ENCODE measurements at regions not wholly inside any gene's neighbourhood (a gene's known extent, or its start where the extent isn't known, plus 50 kb on each side); places are given as distances from the start of the nearest gene placed in this dataset.

GRCh38 chr1:191629836-191630235 lies 528.4 kb upstream of the RGS18 start:
- Histone ChIP-seq H3K27ac (ENCODE audit: low read depth, low read length, severe bottlenecking) (no peak overlapping the region), H3K4me3 (ENCODE audit: extremely low read depth, insufficient read depth, low read length, poor library complexity, severe bottlenecking) (no peak overlapping the region), H3K4me1 (ENCODE audit: control insufficient read depth, insufficient read depth, low read length, poor library complexity, severe bottlenecking) (no peaks in the 10 kb centered on the region), H3K36me3 (ENCODE audit: control insufficient read depth, insufficient read depth, low read length) (no peaks in the 10 kb centered on the region), H3K9me3 (ENCODE audit: control insufficient read depth, low read length) (no peaks in the 10 kb centered on the region)

GRCh38 chr1:191634801-191635508 lies 523.3 kb upstream of the RGS18 start:
- Histone ChIP-seq H3K9me3 (ENCODE audit: control insufficient read depth, low read length) (no peaks in the 10 kb centered on the region), H3K27ac (ENCODE audit: low read depth, low read length, severe bottlenecking) (no peak overlapping the region), H3K4me1 (ENCODE audit: control insufficient read depth, insufficient read depth, low read length, poor library complexity, severe bottlenecking) (no peaks in the 10 kb centered on the region), H3K4me3 (ENCODE audit: extremely low read depth, insufficient read depth, low read length, poor library complexity, severe bottlenecking) (no peak overlapping the region), H3K36me3 (ENCODE audit: control insufficient read depth, insufficient read depth, low read length) (no peaks in the 10 kb centered on the region)
- WGBS, 2 experiments (ENCODE audit: insufficient coverage in 2 of 2), result 71 to 83% methylated on average over 1 of the region's 3 CpGs

GRCh38 chr1:191636345-191636744 lies 521.9 kb upstream of the RGS18 start:
- Histone ChIP-seq H3K27ac (ENCODE audit: low read depth, low read length, severe bottlenecking) (no peak overlapping the region), H3K36me3 (ENCODE audit: control insufficient read depth, insufficient read depth, low read length) (no peaks in the 10 kb centered on the region), H3K4me3 (ENCODE audit: extremely low read depth, insufficient read depth, low read length, poor library complexity, severe bottlenecking) (no peak overlapping the region)

GRCh38 chr1:191641420-191642260 lies 516.6 kb upstream of the RGS18 start:
- Histone ChIP-seq H3K4me3 (ENCODE audit: extremely low read depth, insufficient read depth, low read length, poor library complexity, severe bottlenecking) (no peak overlapping the region), H3K4me1 (ENCODE audit: control insufficient read depth, insufficient read depth, low read length, poor library complexity, severe bottlenecking) (no peaks in the 10 kb centered on the region), H3K36me3 (ENCODE audit: control insufficient read depth, insufficient read depth, low read length) (no peaks in the 10 kb centered on the region), H3K27ac (ENCODE audit: low read depth, low read length, severe bottlenecking) (no peak overlapping the region), H3K9me3 (ENCODE audit: control insufficient read depth, low read length) (no peaks in the 10 kb centered on the region)
- 84 to 85% methylated on average over 4 to 7 of the region's 9 CpGs for WGBS, 2 experiments (ENCODE audit: insufficient coverage in 2 of 2)

More at GRCh38 chr1:191636345-191636744, 521.9 kb upstream of the RGS18 start:
- no peaks in the 10 kb centered on the region for H3K4me1 ChIP-seq (ENCODE audit: control insufficient read depth, insufficient read depth, low read length, poor library complexity, severe bottlenecking)
- H3K9me3 ChIP-seq (ENCODE audit: control insufficient read depth, low read length), result no peaks in the 10 kb centered on the region

GRCh38 chr1:191643060-191643459 lies 515.2 kb upstream of the RGS18 start:
- no CpG with 5 or more reads among the region's 1 CpG for WGBS, 2 experiments (ENCODE audit: insufficient coverage in 2 of 2)

GRCh38 chr1:191648939-191649338 lies 509.3 kb upstream of the RGS18 start:
- H3K9me3 ChIP-seq (ENCODE audit: control insufficient read depth, low read length), result no peaks in the 10 kb centered on the region
- H3K27ac ChIP-seq (ENCODE audit: low read depth, low read length, severe bottlenecking), result no peak overlapping the region
- H3K4me1 ChIP-seq (ENCODE audit: control insufficient read depth, insufficient read depth, low read length, poor library complexity, severe bottlenecking), result no peaks in the 10 kb centered on the region
- no CpG with 5 or more reads among the region's 2 CpGs for WGBS, 2 experiments (ENCODE audit: insufficient coverage in 2 of 2)
- no peak overlapping the region for H3K4me3 ChIP-seq (ENCODE audit: extremely low read depth, insufficient read depth, low read length, poor library complexity, severe bottlenecking)
- H3K36me3 ChIP-seq (ENCODE audit: control insufficient read depth, insufficient read depth, low read length), result no peaks in the 10 kb centered on the region

More at GRCh38 chr1:191643060-191643459, 515.2 kb upstream of the RGS18 start:
- Histone ChIP-seq H3K27ac (ENCODE audit: low read depth, low read length, severe bottlenecking) (no peak overlapping the region), H3K4me1 (ENCODE audit: control insufficient read depth, insufficient read depth, low read length, poor library complexity, severe bottlenecking) (no peaks in the 10 kb centered on the region), H3K36me3 (ENCODE audit: control insufficient read depth, insufficient read depth, low read length) (no peaks in the 10 kb centered on the region), H3K4me3 (ENCODE audit: extremely low read depth, insufficient read depth, low read length, poor library complexity, severe bottlenecking) (no peak overlapping the region), H3K9me3 (ENCODE audit: control insufficient read depth, low read length) (no peaks in the 10 kb centered on the region)

- WGBS, 2 experiments (ENCODE audit: insufficient coverage in 2 of 2), result no CpG with 5 or more reads among the region's 1 CpG
- no peak overlapping the region for H3K4me3 ChIP-seq (ENCODE audit: extremely low read depth, insufficient read depth, low read length, poor library complexity, severe bottlenecking)
- H3K4me1 ChIP-seq (ENCODE audit: control insufficient read depth, insufficient read depth, low read length, poor library complexity, severe bottlenecking), result no peaks in the 10 kb centered on the region
- no peaks in the 10 kb centered on the region for H3K36me3 ChIP-seq (ENCODE audit: control insufficient read depth, insufficient read depth, low read length)
- no peak overlapping the region for H3K27ac ChIP-seq (ENCODE audit: low read depth, low read length, severe bottlenecking)
- no peaks in the 10 kb centered on the region for H3K9me3 ChIP-seq (ENCODE audit: control insufficient read depth, low read length)
These were observed 496.2 kb upstream of the RGS18 start for GRCh38 chr1:191662051-191662450.

GRCh38 chr1:191662746-191663145 lies 495.5 kb upstream of the RGS18 start:
- no peak overlapping the region for H3K4me3 ChIP-seq (ENCODE audit: extremely low read depth, insufficient read depth, low read length, poor library complexity, severe bottlenecking)
- H3K9me3 ChIP-seq (ENCODE audit: control insufficient read depth, low read length), result no peaks in the 10 kb centered on the region
- 100% methylated on average over 1 of the region's 1 CpG; no CpG with 5 or more reads in 1 of the 2 experiments for WGBS, 2 experiments (ENCODE audit: insufficient coverage in 2 of 2)

GRCh38 chr1:191668525-191668924 lies 489.7 kb upstream of the RGS18 start:
- Histone ChIP-seq H3K36me3 (ENCODE audit: control insufficient read depth, insufficient read depth, low read length) (no peaks in the 10 kb centered on the region), H3K9me3 (ENCODE audit: control insufficient read depth, low read length) (no peaks in the 10 kb centered on the region), H3K4me1 (ENCODE audit: control insufficient read depth, insufficient read depth, low read length, poor library complexity, severe bottlenecking) (no peaks in the 10 kb centered on the region), H3K27ac (ENCODE audit: low read depth, low read length, severe bottlenecking) (no peak overlapping the region), H3K4me3 (ENCODE audit: extremely low read depth, insufficient read depth, low read length, poor library complexity, severe bottlenecking) (no peak overlapping the region)
- 86 to 100% methylated on average over 3 of the region's 5 CpGs for WGBS, 2 experiments (ENCODE audit: insufficient coverage in 2 of 2)

More at GRCh38 chr1:191662746-191663145, 495.5 kb upstream of the RGS18 start:
- H3K27ac ChIP-seq (ENCODE audit: low read depth, low read length, severe bottlenecking), result no peak overlapping the region
- no peaks in the 10 kb centered on the region for H3K36me3 ChIP-seq (ENCODE audit: control insufficient read depth, insufficient read depth, low read length)
- no peaks in the 10 kb centered on the region for H3K4me1 ChIP-seq (ENCODE audit: control insufficient read depth, insufficient read depth, low read length, poor library complexity, severe bottlenecking)

- Histone ChIP-seq H3K9me3 (ENCODE audit: control insufficient read depth, low read length) (no peaks in the 10 kb centered on the region), H3K4me1 (ENCODE audit: control insufficient read depth, insufficient read depth, low read length, poor library complexity, severe bottlenecking) (no peaks in the 10 kb centered on the region), H3K36me3 (ENCODE audit: control insufficient read depth, insufficient read depth, low read length) (no peaks in the 10 kb centered on the region), H3K27ac (ENCODE audit: low read depth, low read length, severe bottlenecking) (no peak overlapping the region), H3K4me3 (ENCODE audit: extremely low read depth, insufficient read depth, low read length, poor library complexity, severe bottlenecking) (no peak overlapping the region)
- WGBS, 2 experiments (ENCODE audit: insufficient coverage in 2 of 2), result no CpG with 5 or more reads among the region's 2 CpGs
These were observed 488.6 kb upstream of the RGS18 start for GRCh38 chr1:191669629-191670028.

GRCh38 chr1:191671236-191671635 lies 487.0 kb upstream of the RGS18 start:
- Histone ChIP-seq H3K9me3 (ENCODE audit: control insufficient read depth, low read length) (no peaks in the 10 kb centered on the region), H3K4me3 (ENCODE audit: extremely low read depth, insufficient read depth, low read length, poor library complexity, severe bottlenecking) (no peak overlapping the region)
- no CpG with 5 or more reads among the region's 2 CpGs for whole genome bisulfite sequencing, 2 experiments (ENCODE audit: insufficient coverage in 2 of 2)

More at GRCh38 chr1:191671236-191671635, 487.0 kb upstream of the RGS18 start:
- Histone ChIP-seq H3K36me3 (ENCODE audit: control insufficient read depth, insufficient read depth, low read length) (no peaks in the 10 kb centered on the region), H3K4me1 (ENCODE audit: control insufficient read depth, insufficient read depth, low read length, poor library complexity, severe bottlenecking) (no peaks in the 10 kb centered on the region), H3K27ac (ENCODE audit: low read depth, low read length, severe bottlenecking) (no peak overlapping the region)
